ENCODE measurements at regions not wholly inside any gene's neighbourhood (a gene's known extent, or its start where the extent isn't known, plus 50 kb on each side); places are given as distances from the start of the nearest gene placed in this dataset.
"Not testable (repeated sequence)": the region's sequence is repeated elsewhere in the genome, so short reads cannot be mapped to it uniquely, and the experiment has no call there.

GRCh38 chr1:14280909-14281308 is 317.6 kb upstream of the KAZN start:
- H3K27ac ChIP-seq, result no peak overlapping the region; the same call in 1 of the 2 replicates
- TF ChIP-seq CTCF (conservative IDR thresholded peaks at IDR 0.05), result no peak

- no peak for TF ChIP-seq CTCF (conservative IDR thresholded peaks at IDR 0.05)
Measured at GRCh38 chr1:14281412-14281811, 317.1 kb upstream of the KAZN start.

GRCh38 chr1:14282707-14283106 is 315.8 kb upstream of the KAZN start:
- TF ChIP-seq CTCF (conservative IDR thresholded peaks at IDR 0.05), result no peak
- no peak overlapping the region for H3K27ac ChIP-seq

More at GRCh38 chr1:14281412-14281811, 317.1 kb upstream of the KAZN start:
- no peak overlapping the region; the same call in 1 of the 2 replicates for H3K27ac ChIP-seq

GRCh38 chr1:14285238-14285637 is 313.2 kb upstream of the KAZN start:
- no peak for TF ChIP-seq CTCF (conservative IDR thresholded peaks at IDR 0.05)
- no peak overlapping the region for H3K27ac ChIP-seq

GRCh38 chr1:14291182-14291581 is 307.3 kb upstream of the KAZN start:
- H3K27ac ChIP-seq, result not testable (repeated sequence)

GRCh38 chr1:14292520-14292919 is 306.0 kb upstream of the KAZN start:
- H3K27ac ChIP-seq, result no peak overlapping the region
- TF ChIP-seq CTCF (conservative IDR thresholded peaks at IDR 0.05), result no peak

GRCh38 chr1:14294006-14294405 is 304.5 kb upstream of the KAZN start:
- TF ChIP-seq CTCF (conservative IDR thresholded peaks at IDR 0.05), result no peak
- no peak overlapping the region for H3K27ac ChIP-seq

- no peak for TF ChIP-seq CTCF (conservative IDR thresholded peaks at IDR 0.05)
- no peak overlapping the region for H3K27ac ChIP-seq
Measured at GRCh38 chr1:14294860-14295536, 303.5 kb upstream of the KAZN start.
